ENCODE measurements at regions not wholly inside any gene's neighbourhood (a gene's known extent, or its start where the extent isn't known, plus 50 kb on each side); places are given as distances from the start of the nearest gene placed in this dataset.

DNA sequence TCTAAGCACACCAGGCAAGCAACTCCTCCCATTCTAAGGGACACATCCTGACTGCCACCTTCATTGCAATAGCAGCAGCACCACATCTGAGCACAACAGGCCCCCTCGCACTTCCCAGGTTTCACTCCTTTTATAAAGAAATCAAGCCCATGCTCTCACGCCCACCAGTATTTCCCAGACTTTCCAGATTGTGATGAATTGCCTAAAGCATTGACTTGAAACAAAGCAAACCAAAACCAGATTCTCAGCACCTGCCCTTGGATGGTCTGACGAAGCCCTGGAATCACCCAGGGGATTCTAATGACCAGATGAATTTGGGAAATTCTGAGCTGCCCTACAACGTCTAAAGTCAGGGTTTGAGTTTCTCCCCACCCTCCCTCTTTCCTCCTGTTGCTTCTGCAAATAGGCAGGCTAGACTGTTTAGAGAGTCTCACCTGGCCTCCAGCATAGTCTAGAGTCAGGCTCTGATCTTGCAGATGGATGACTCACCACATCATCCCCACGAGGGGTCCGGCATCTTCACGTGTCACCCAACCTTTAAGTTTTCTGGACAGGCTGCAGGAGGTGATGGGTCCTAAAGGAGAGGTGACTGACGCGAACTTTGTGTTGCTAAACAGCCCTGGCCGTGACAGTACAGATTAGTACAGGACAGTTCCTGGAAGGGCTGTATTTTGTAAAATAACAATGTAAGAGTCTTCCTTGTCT lies 198.0 kb downstream of the SKIDA1 start:
- Histone ChIP-seq H4K20me1 (replicated peaks in 1 of 2; ENCODE audit: control insufficient read depth in 1 of 2, insufficient read depth in 2 of 2, low read length in 2 of 2) (no peaks in the 10 kb centered on the region), H3K14ac (ENCODE audit: insufficient read length) (no peak overlapping the region), H3K4ac (replicated peaks; ENCODE audit: insufficient read length, low read depth, low read length) (no peak overlapping the region), H2BK5ac (ENCODE audit: low read depth, low read length) (0 out of 2 replicates have a peak overlapping the region, but pooled peaks have one; percentile 15), H3K4me2 (ENCODE audit: insufficient read depth in 1 of 2, low read depth in 2 of 2, low read length in 2 of 2) (no peak overlapping the region), H3K9me3 (ENCODE audit: insufficient read depth in 2 of 2, low read depth in 1 of 2, low read length in 1 of 2) (no peaks in the 10 kb centered on the region), H3K79me2 (ENCODE audit: control insufficient read depth in 1 of 2, insufficient read depth in 2 of 2, low read length in 2 of 2) (no peaks in the 10 kb centered on the region), H3K4me3 (ENCODE audit: extremely low read depth in 1 of 4, insufficient read depth in 2 of 4, low read depth in 3 of 4, low read length in 4 of 4) (no peak overlapping the region), H2BK15ac (ENCODE audit: low read length) (no peak overlapping the region), H4K91ac (replicated peaks; ENCODE audit: insufficient read length, low read length) (no peak overlapping the region), H3K36me3 (ENCODE audit: control insufficient read depth in 2 of 4, insufficient read depth in 4 of 4, low read length in 3 of 4) (no peaks in the 10 kb centered on the region), H3K9ac (replicated peaks in 1 of 4; ENCODE audit: extremely low read depth in 1 of 4, low read depth in 3 of 4, low read length in 3 of 4) (no peak overlapping the region), H2AFZ (ENCODE audit: low read length) (peak overlapping the region; percentile 44; the same call in 1 of the 2 replicates), H3K56ac (replicated peaks; ENCODE audit: insufficient read length, low read depth, low read length) (no peak overlapping the region), H3K27ac (ENCODE audit: low read depth, low read length) (no peak overlapping the region), H3K23ac (ENCODE audit: insufficient read length) (no peak overlapping the region), H2BK12ac (ENCODE audit: low read depth, low read length) (peak overlapping the region; percentile 92; the same call in 1 of the 2 replicates), H3K23me2 (ENCODE audit: low read depth, low read length) (no peaks in the 10 kb centered on the region), H3K79me1 (ENCODE audit: low read depth, low read length) (no peaks in the 10 kb centered on the region), H2BK20ac (ENCODE audit: low read length) (peak overlapping the region; percentile 23; the same call in 1 of the 2 replicates), H3K18ac (ENCODE audit: extremely low read depth, low read length) (0 out of 2 replicates have a peak overlapping the region, but pooled peaks have one; percentile 2), H4K5ac (ENCODE audit: insufficient read length, low read depth, low read length) (no peak overlapping the region), H3K4me1 (replicated peaks in 1 of 4; ENCODE audit: control insufficient read depth in 3 of 4, insufficient read depth in 4 of 4, low read length in 3 of 4) (peaks cover 4 to 7% (median 4%) of the 10 kb centered on the region in 4 experiments; a peak in 5 of 7 replicates), H3K27me3 (replicated peaks in 1 of 4; ENCODE audit: control insufficient read depth in 3 of 4, extremely low read depth in 1 of 4, insufficient read depth in 3 of 4, low read length in 3 of 4) (no peaks in the 10 kb centered on the region), H2AK5ac (ENCODE audit: low read depth, low read length) (no peak overlapping the region), H2BK120ac (replicated peaks; ENCODE audit: low read depth, low read length) (no peak overlapping the region), H4K8ac (ENCODE audit: extremely low read depth, insufficient read depth, low read length) (no peak overlapping the region)
- WGBS, 2 experiments (ENCODE audit: extremely low coverage in 1 of 2, insufficient coverage in 1 of 2, insufficient read length in 1 of 2, insufficient replicate concordance in 2 of 2, low coverage in 1 of 2, low lambda C conversion rate in 2 of 2, missing lambda C conversion rate in 1 of 2), result 74% methylated on average over 10 of the region's 10 CpGs; no CpG with 5 or more reads in 1 of the 2 experiments
- no peak for DNase-seq (ENCODE audit: low read depth in 1 of 2, low spot score in 2 of 2)
- POLR2A ChIA-PET (ENCODE audit: partially characterized antibody), result interaction anchor here (0.6 to 0.7 kb wide), 2 partner anchors 18 to 34 kb away, joined by 3 read pairs; no protein-coding TSS in a partner anchor
- FAIRE-seq, result no peak
- CTCF ChIA-PET (ENCODE audit: partially characterized antibody), result no interaction called here
- TF ChIP-seq TAF7 (optimal IDR thresholded peaks at IDR 0.05; ENCODE audit: borderline replicate concordance, low read depth, low read length) (no peak), EGR1 (IDR thresholded peaks at IDR 0.05; ENCODE audit: borderline replicate concordance, low read depth, low read length) (no peak), E2F6 (IDR thresholded peaks at IDR 0.05) (peak; percentile 70; the same call in 1 of the 2 replicates)
